ENCODE measurements at regions not wholly inside any gene's neighbourhood (a gene's known extent, or its start where the extent isn't known, plus 50 kb on each side); places are given as distances from the start of the nearest gene placed in this dataset.
A peak's percentile ranks its signal among the peaks of the same experiment; 100 is the strongest.
"Not testable (repeated sequence)": the region's sequence is repeated elsewhere in the genome, so short reads cannot be mapped to it uniquely, and the experiment has no call there.

GRCh38 chr3:197430502-197430901, 125.3 kb downstream of the BDH1 start:
- no peak for DNase-seq

GRCh38 chr3:197428952-197429351, 126.8 kb downstream of the BDH1 start:
- DNase-seq = no peak

DNA sequence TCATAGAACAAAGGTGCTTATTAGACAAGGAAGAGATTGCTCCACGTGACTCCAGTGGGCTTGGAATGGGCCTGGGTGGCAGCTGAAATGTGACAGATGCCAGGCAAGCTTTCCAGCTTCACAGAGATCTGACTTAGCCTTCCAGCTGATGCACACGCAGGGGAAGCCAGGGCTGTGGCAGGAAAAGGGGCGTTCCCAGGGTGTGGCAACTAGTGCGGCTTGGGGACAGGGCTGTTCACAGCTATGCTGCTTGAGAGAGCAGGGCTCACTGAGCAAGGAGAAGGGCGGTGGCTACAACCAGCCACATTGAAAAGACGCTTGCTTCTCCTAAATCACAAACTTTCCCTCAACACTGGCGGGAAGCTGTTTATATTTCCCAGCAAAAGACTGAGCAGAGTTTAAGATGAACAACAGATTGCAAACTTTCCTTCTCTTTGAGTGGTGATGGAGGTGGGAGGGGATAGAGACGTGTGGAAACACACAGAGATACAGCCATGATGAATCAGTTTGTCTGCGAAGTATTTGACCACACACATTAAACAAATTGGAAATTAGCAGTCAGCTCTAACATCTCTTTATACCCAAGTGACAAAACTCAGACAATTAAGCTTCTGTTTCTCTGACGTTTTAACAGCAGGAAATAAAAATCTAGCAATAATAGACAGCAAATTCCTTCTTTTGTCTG, 127.5 kb downstream of the BDH1 start:
- peak; percentile 70 for DNase-seq

GRCh38 chr3:197427021-197427420, 128.6 kb upstream of the DLG1 start:
- DNase-seq = no peak

DNA sequence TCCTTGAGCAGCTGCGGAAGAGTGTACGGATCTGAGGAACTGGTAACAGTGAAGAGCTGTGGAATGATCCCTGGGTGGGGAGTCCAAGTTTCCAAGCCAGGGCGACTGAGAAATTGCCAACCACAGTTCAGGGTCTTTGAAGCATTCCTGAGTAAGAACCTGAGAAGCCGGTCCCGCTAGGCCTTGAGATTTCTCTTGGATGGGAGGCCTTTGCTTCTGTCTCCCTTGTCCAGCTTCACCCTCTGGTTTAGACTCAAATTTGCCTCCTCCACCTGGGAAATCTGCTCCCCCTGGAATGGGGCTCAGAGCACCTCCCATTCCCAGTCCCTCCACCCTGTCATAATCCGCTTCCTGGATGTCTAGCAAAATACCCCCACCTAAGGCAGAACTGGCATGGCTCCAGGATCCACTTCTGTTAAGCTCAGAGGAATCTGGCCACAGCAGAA, 127.7 kb upstream of the DLG1 start:
- DNase-seq = no peak

DNA sequence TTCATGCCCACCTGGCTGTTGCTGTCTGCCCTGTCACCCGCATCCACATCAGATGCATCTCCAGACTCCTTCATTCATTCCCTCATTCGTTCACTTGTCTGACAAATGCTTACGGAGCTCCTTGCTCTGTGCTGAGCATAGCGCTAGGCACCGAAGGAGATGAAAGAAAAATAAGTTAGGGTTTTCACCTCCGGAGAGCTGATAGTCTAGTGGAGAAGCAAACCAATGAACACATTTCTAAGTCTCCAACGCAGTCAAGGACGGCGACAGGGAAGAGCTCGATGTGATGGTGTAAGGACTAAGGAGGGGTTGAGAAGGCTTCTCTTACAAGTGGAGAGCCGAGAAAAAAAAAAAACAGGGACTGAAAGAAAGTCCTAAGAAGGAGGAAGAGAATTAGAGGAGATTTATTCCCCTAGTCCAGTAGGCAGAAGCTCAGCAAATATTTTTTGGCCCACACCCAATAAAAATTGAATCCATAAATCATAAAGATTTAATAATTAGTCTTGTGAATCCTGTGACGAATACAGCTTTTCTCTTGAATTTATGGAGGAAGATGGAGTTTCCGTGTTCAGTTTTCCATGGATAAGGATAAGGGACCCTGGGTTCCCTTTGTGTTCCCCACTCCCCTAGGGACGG, 127.2 kb upstream of the DLG1 start:
- no peak for DNase-seq

- DNase-seq = no peak
Measured at GRCh38 chr3:197424674-197425484, 126.5 kb upstream of the DLG1 start.

DNA sequence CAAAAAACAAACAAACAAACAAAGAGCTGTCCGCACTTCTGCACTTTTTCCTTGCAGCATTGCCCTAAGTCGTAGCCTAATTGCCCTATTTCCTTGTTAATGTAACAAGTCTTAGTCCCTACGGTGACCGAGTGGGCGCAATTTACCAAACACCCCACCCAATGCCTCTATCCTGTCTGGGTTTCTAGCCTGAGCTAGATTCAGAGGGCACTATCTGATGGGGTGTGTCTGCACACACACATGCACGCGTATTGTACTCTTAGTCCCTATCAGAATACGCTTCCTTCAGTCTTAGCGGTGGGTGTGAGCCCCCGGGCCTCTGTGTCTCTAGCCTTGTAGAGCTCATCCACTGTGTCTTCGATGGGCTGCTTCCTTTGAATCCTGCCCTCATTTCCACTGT, 125.9 kb upstream of the DLG1 start:
- DNase-seq = no peak

- DNase-seq = no peak
Measured at GRCh38 chr3:197423376-197423775, 125.0 kb upstream of the DLG1 start.

DNA sequence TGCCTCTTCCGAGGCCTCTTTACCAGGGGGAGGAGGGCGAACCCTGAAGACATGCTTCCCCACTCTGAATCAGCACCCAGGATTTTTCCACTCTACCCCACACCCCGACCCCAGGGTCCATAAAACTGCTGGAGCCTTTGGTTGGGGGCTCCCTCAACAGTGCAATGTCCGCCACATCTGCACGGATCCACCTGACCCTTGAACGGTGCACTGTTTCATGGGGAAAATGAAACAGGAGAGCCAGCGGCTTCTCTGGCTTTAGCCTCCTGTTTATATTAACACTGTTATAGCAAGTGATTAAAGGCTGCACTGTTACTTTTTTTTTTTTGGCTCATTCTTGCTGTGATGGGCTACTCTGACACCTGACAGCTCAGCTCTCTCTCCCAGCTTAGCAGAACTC, 124.1 kb upstream of the DLG1 start:
- DNase-seq = no peak

- DNase-seq = no peak
Measured at GRCh38 chr3:197421021-197421420, 122.6 kb upstream of the DLG1 start.

DNA sequence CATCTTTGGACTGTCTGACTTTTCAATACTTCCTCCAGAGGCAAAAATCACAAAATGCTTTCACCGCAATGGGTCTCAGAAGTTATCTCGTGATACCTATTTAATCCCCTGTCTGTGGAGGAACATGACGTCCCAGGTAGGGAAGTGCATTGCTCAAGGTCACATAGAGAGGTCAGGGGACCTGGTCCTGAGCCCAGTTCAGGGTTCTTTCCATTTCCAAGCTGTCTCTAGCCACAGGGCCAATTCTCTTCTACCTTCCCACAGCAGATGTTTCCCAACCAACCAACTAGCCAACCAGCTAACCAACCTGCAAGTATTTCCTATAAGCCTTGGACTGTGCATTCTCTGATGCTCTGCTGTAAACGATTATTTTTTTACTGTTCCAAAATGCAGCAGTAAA, 122.2 kb upstream of the DLG1 start:
- DNase-seq = no peak

DNA sequence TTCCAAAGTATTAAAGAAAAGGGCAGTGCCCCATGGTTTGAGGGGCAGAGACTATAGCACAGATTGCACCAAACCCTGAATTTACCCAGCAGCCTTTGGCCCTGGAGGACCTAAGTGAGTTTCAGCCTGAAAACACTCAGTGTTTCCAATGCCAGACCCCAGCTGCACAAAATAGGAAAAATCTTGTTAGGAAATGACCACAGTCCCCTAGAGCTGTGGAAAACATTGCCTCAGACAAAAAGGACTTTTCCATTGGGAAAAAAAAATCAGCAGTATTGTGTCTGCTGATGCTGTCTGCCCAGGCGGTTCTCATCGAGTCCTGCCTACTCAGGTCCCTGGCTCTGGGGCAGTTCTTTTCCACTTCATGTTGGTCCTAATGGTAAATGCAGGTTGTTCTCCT, 121.7 kb upstream of the DLG1 start:
- DNase-seq = no peak

DNA sequence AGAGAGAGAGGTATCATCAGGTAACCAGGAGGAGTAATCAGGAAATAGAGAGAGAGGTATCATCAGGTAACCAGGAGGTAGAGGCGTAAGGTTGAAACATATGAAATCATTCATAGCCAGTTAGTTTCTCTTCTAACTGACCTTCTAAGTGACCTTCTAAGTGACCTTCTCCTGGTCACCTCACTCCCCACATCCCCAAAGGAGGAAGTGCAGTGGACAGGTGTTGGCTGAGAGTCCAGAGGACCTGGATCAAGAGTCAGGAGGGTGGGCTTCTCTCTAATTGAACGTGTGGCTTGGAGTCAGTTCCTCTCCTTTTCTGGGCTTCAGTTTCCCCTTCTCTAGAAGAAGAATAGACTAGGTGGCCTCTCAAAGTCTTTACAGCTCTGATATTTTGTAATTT, 121.3 kb upstream of the DLG1 start:
- no peak for DNase-seq

- DNase-seq = no peak
Measured at GRCh38 chr3:197417911-197418618, 119.7 kb upstream of the DLG1 start.

DNA sequence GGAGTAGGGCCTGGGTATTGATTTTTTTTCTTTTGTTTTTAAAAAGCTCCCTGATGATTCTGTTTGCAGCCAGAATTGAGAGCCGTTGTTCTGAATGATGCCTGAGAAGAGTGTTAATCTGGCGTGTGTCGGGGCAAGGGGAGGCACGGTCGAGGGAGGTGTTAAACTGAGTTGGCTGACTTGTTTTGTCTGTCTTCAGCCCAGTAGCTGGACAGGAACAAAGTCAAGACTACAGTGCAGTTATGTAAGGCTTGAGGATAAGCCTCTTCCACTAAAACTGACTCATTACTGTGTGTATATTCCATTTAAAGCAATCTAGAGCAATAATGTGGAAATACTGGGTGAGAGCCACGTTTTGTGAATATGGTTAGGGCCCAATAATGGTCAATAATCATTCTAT, 119.0 kb upstream of the DLG1 start:
- no peak for DNase-seq

GRCh38 chr3:197411899-197412298, 113.5 kb upstream of the DLG1 start:
- not testable (repeated sequence) for DNase-seq

- DNase-seq = not testable (repeated sequence)
Measured at GRCh38 chr3:197410170-197410569, 111.8 kb upstream of the DLG1 start.

- no peak for DNase-seq
Measured at GRCh38 chr3:197408177-197408957, 110.0 kb upstream of the DLG1 start.

GRCh38 chr3:197407526-197407925, 109.1 kb upstream of the DLG1 start:
- DNase-seq = no peak

GRCh38 chr3:197407053-197407452, 108.6 kb upstream of the DLG1 start:
- DNase-seq = no peak

DNA sequence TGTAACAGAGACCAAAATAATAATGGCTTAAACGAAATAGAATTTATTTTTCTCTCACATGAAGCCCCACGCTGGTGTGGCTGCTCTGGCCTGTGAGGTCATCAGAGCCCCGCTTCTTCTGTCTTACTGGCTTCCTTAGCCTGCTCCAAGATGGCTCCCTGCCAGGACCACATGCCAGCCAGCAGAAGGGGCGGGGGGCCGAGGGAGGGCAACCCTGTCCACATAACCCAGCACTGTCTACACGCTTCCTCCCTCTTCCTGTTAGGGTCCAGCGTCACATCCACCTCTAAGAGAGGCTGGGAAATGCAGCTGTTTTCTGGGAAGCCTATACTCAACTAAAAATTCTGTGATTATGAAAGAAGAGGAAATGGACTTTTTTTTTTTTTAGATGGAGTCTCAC, 107.9 kb upstream of the DLG1 start:
- no peak for DNase-seq

- no peak for DNase-seq
Measured at GRCh38 chr3:197404754-197405153, 106.3 kb upstream of the DLG1 start.
